Esophagus mucosa (tissue), 1 donor: ENCODE measurements at regions not wholly inside any gene's neighbourhood (a gene's known extent, or its start where the extent isn't known, plus 50 kb on each side); places are given as distances from the start of the nearest gene placed in this dataset.
A peak's percentile ranks its signal among the peaks of the same experiment; 100 is the strongest.
"Not testable (repeated sequence)": the region's sequence is repeated elsewhere in the genome, so short reads cannot be mapped to it uniquely, and the experiment has no call there.

ENCODE experiments used
- ATAC-seq: fragments of 200-7000 bp; cut with Tn5 transposase; one replicate; pipeline ENCODE4 v1.9.1; 2020
- donor health status: DM: yes; HTN: yes; CAD: no.

DNA sequence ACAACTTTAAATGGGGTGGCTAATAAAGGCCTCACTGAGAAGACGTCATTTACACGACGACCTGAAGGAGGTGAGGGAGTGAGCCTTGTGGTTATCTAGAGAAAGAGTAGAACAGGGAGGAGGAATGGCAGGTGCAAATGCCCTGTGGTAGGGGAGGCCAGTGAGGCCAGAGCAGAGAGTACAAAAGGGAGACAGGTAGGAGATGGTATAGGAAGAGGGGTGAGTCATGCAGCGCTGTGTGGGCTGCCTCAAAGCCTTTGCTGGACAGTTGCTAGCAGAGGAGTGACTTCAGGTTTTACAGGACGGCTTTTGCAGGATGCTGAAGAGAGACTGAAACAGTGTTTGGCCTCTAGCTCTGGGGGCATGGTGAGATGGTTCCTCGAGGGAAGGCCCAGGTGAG lies 116.0 kb downstream of the IER5 start:
- ATAC-seq: peak; percentile 13

GRCh38 chr1:181205901-181206300 lies 117.4 kb downstream of the IER5 start:
- no peak for ATAC-seq

- no peak for ATAC-seq
Measured at GRCh38 chr1:181206513-181206912, 118.0 kb downstream of the IER5 start.

DNA sequence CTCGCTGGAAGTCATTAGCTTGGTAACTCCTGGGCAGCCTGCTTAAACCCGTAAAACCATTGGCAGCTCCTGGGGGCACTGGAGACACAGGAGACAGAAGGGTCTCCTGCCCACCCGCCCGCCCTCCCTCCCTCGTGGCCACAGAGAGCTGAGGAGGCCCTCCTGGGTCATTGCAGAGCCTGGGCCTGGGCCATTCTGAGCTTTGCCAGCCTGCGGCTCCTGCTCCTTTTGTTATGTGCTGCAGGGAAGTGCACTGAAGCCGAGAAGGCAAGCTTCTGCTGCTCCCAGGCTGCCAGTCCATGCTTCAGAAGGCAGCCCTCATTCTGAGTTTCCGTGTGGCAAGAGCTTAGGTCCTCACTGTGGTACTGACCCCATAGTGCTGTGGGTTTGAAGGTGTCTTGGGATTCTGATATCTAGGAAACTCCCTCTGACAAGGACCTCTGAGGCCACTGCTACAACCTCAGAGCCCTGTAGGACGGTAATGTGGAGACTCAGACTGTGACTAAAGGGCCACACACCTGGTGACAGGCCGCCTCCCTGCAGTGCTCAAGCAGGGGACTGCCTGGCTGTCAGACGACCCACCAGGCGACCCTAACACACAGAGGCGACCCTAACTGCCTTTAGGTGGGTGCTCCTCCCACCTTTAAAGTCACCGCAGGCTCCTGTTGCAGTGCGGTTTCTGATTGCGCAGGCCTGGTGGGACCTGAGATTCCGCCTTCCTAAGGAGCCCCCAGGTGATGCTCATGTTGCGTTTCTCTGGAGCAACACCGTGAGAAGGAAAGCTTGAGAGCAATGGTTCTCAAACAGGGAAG lies 118.7 kb downstream of the IER5 start:
- ATAC-seq: no peak

GRCh38 chr1:181208083-181208482 lies 119.6 kb downstream of the IER5 start:
- ATAC-seq: peak; percentile 64

- ATAC-seq: no peak
Measured at GRCh38 chr1:181208967-181209366, 120.5 kb downstream of the IER5 start.

GRCh38 chr1:181213056-181213455 lies 124.6 kb downstream of the IER5 start:
- ATAC-seq: no peak

DNA sequence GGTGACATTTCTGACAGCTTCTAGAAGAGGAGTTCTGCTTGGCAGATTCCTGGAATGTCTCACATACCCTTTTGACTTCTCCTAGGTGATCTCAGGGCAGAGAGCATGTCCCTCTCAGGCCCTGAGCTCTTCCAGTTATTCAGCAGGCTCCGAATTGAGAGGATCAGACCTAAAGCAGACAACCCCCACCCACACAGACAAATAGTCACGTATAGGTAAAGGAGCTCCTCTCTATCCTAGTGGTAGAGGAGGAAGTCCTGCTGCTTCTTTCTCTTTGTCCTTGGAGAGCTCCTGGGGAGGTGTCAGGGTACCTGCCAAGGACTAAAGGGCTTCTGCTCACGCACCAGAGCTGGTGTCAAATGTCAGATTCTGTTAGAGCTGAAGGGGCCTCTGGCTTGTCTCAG lies 128.1 kb downstream of the IER5 start:
- ATAC-seq: no peak

DNA sequence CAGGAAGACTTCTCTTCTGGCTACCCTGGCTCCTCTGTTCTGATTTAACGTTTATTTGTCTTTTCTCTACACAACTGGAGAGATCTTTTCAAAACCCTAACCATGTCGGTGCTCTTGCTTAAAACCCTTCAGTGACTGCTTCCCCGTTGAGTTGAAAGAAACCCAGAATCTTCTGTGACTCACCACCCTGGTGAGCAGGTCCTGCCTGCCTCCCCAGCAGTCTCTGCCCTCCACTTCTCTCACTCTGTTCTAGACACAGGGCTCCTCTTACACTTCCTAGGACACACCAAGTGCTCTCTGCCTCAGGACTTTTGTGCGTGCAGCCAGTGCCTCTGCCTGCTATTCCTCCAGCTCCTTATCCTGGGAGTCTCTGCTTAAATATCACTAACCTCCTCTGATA lies 131.4 kb downstream of the IER5 start:
- peak; percentile 93 for ATAC-seq

DNA sequence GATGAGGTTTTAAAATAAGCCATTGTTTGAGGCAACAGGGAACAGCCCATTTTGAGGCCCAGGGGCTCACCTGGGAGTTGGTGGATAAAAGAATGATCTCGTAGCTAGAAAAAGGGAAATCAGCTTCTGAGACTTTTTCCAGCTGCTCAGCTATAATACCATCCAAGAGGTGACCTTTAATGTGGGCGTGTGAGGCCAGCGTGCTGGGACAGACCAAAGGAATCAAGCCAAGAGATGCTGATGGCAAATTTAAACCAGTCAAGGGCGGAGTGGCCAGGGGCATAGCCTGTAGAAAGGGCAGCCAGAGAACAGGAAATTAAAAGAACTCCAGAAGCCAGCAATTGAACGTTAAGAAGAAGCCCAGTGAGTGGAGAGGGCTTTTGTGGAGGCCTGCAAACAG lies 132.6 kb downstream of the IER5 start:
- no peak for ATAC-seq

- ATAC-seq: no peak
Measured at GRCh38 chr1:181222972-181223505, 134.5 kb downstream of the IER5 start.

- ATAC-seq: not testable (repeated sequence)
Measured at GRCh38 chr1:181226728-181227127, 138.2 kb downstream of the IER5 start.

GRCh38 chr1:181239086-181239485 lies 150.6 kb downstream of the IER5 start:
- no peak for ATAC-seq

DNA sequence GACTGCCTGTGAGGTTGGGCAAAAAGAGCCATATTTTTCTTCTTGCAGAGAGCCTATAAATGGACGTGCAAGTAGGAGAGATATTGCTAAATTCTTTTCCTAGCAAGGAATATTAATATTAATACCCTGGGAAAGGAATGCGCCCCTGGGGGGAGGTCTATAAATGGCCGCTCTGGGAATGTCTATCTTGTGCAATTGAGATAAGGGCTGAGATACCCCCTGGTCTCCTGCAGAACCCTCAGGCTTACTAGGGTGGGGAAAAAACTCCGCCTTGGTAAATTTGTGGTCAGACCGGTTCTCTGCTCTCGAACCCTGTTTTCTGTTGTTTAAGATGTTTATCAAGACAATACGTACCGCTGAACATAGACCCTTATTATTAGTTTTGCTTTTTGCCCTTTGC lies 157.8 kb downstream of the IER5 start:
- not testable (repeated sequence) for ATAC-seq

GRCh38 chr1:181248361-181248760 lies 159.9 kb downstream of the IER5 start:
- ATAC-seq: not testable (repeated sequence)

DNA sequence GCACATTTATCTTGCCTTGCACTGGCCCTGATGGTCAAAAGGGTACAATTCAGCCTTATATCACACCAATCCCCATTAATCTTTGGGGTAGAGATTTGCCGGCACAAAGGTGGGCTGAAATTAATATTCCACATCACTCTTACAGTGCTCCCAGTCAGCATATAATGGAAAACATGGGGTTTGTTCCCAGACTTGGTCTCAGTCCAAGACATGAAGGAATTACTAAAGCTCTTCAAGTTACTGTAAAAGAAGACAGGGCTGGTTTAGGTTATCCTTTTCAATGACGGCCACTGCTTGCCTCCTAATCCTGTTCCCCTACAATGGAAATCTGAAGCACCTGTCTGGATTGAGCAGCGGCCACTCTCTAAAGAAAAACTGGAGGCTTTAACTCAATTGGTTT lies 160.7 kb downstream of the IER5 start:
- ATAC-seq: no peak

- no peak for ATAC-seq
Measured at GRCh38 chr1:181250038-181250437, 161.5 kb downstream of the IER5 start.

DNA sequence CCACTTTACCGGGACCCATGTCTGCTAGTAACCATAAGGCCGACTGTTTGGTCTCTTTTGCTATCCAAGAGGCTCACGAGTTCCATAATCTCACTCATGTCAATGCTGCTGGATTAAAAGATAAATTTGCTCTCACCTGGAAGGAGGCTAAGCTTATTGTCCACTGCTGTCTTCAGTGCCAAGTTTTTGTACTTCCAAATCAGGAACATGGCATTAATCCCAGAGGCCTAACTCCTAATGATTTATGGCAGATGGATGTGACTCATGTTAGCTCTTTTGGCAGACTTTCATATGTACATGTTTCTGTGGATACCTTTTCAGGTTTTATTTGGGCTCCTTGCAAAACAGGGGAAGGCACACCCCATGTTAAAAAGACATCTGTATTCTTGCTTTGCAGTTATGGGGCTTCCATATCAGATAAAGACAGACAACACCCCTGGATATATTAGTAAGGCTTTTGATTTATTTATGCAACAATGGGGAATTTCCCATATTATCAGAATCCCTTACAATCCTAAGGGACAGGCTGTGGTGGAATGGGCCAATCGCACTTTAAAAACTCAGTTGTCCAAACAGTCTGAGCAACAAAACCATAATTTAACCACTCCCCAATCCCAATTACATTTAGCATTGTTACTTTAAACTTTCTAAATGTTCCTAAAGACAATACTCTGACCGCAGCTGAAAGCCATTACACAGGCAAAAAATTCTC lies 162.7 kb downstream of the IER5 start:
- ATAC-seq: peak; percentile 53

- ATAC-seq: no peak
Measured at GRCh38 chr1:181251713-181252075, 163.2 kb downstream of the IER5 start.

- ATAC-seq: not testable (repeated sequence)
Measured at GRCh38 chr1:181253601-181254000, 165.1 kb downstream of the IER5 start.

- ATAC-seq: peak; percentile 82
Measured at GRCh38 chr1:181255270-181255929, 166.9 kb downstream of the IER5 start.

GRCh38 chr1:181257117-181257516 lies 168.6 kb downstream of the IER5 start:
- no peak for ATAC-seq

GRCh38 chr1:181259026-181259745 lies 170.7 kb downstream of the IER5 start:
- ATAC-seq: no peak
